CD14-positive monocyte (primary cell): ENCODE measurements at regions not wholly inside any gene's neighbourhood (a gene's known extent, or its start where the extent isn't known, plus 50 kb on each side); places are given as distances from the start of the nearest gene placed in this dataset.
A peak's percentile ranks its signal among the peaks of the same experiment; 100 is the strongest.

Source experiments
- DNase-seq, 3 donors: peaks; one replicate each; pipeline ENCODE4 v3.0.0-alpha.2; 2011 to 2022
- H2AFZ ChIP-seq: 2 replicates; pipeline ENCODE4 v1.6.0; 2012; ENCODE audit warnings: mild to moderate bottlenecking, low read depth, low read length, inconsistent platforms; ENCODE audit not compliant: insufficient read depth, poor library complexity, severe bottlenecking
- H3K27ac ChIP-seq, 2 donors: 1 replicate in 1 of 2; 2 replicates in 1 of 2; pipeline ENCODE4 v1.5.1; 2012 to 2013; ENCODE audit warnings: low read length in 2 of 2, control low read depth in 1 of 2, inconsistent platforms in 1 of 2, low read depth in 1 of 2, mild to moderate bottlenecking in 1 of 2
- H3K27me3 ChIP-seq, 2 donors: one replicate each; pipeline versions ENCODE4 v1.6.0 to v1.6.1; 2011 to 2013; ENCODE audit warnings: low read length in 2 of 2; ENCODE audit not compliant: control insufficient read depth in 2 of 2, insufficient read depth in 2 of 2
- H3K36me3 ChIP-seq, 2 donors: replicated peaks in 1 of 2; 1 replicate in 1 of 2; 2 replicates in 1 of 2; pipeline versions ENCODE4 v1.5.1 to v1.6.1; 2012 to 2013; ENCODE audit warnings: low read length in 2 of 2, control low read depth in 1 of 2, inconsistent platforms in 1 of 2, mild to moderate bottlenecking in 1 of 2; ENCODE audit not compliant: insufficient read depth in 2 of 2, control insufficient read depth in 1 of 2
- H3K4me1 ChIP-seq, 2 donors: 1 replicate in 1 of 2; 2 replicates in 1 of 2; pipeline versions ENCODE4 v1.5.1 to v1.6.1; 2012 to 2013; ENCODE audit warnings: low read length in 2 of 2, control low read depth in 1 of 2, inconsistent platforms in 1 of 2, mild to moderate bottlenecking in 1 of 2, moderate library complexity in 1 of 2; ENCODE audit not compliant: insufficient read depth in 2 of 2, control insufficient read depth in 1 of 2
- H3K4me2 ChIP-seq: replicated peaks from 2 replicates; pipeline ENCODE3; 2012; ENCODE audit warnings: low read length, moderate library complexity, mild to moderate bottlenecking; ENCODE audit not compliant: poor library complexity, severe bottlenecking; ENCODE audit errors: extremely low read depth
- H3K4me3 ChIP-seq, 3 experiments: fragments of 200-600 bp in 1 of 3; sonication (generic) in 1 of 3; replicated peaks in 1 of 3; 1 replicate in 2 of 3; 2 replicates in 1 of 3; pipeline ENCODE4 v1.5.1; 2011 to 2013; ENCODE audit warnings: low read length in 3 of 3, mild to moderate bottlenecking in 3 of 3, control low read depth in 2 of 3, low read depth in 2 of 3, inconsistent platforms in 1 of 3, moderate library complexity in 1 of 3
- H3K79me2 ChIP-seq: 2 replicates; pipeline ENCODE4 v1.6.0; 2012; ENCODE audit warnings: mild to moderate bottlenecking, control low read depth, inconsistent platforms, low read length, moderate library complexity; ENCODE audit not compliant: insufficient read depth
- H3K9ac ChIP-seq: 2 replicates; pipeline ENCODE4 v1.6.0; 2017; ENCODE audit warnings: low read length, mild to moderate bottlenecking; ENCODE audit not compliant: insufficient read depth, poor library complexity, severe bottlenecking
- H3K9me3 ChIP-seq, 2 donors: replicated peaks in 1 of 2; 1 replicate in 1 of 2; 2 replicates in 1 of 2; pipeline versions ENCODE4 v1.5.1 to v1.6.1; 2012 to 2013; ENCODE audit warnings: low read length in 2 of 2, control low read depth in 1 of 2; ENCODE audit not compliant: control insufficient read depth in 1 of 2, insufficient read depth in 1 of 2
- H4K20me1 ChIP-seq: 2 replicates; pipeline ENCODE4 v1.6.0; 2012; ENCODE audit warnings: mild to moderate bottlenecking, low read length, control low read depth, moderate library complexity; ENCODE audit not compliant: insufficient read depth
- H3K27ac Mint-ChIP-seq, 7 donors: one replicate each; pipeline ENCODE4 v1.8.0; 2020; ENCODE audit warnings: mild to moderate bottlenecking in 7 of 7, mixed read lengths in 7 of 7, moderate library complexity in 6 of 7, inconsistent platforms in 2 of 7
- H3K27me3 Mint-ChIP-seq, 3 donors: one replicate each; pipeline ENCODE4 v1.8.0; 2021 to 2022; ENCODE audit warnings: low read depth in 3 of 3, mild to moderate bottlenecking in 3 of 3, mixed read lengths in 3 of 3, moderate library complexity in 3 of 3, inconsistent platforms in 1 of 3
- H3K36me3 Mint-ChIP-seq, 2 donors: one replicate each; pipeline ENCODE4 v1.8.0; 2020; ENCODE audit warnings: mixed read lengths in 2 of 2, inconsistent platforms in 1 of 2, mild to moderate bottlenecking in 1 of 2
- H3K4me1 Mint-ChIP-seq: one replicate; pipeline ENCODE4 v1.8.0; 2020; ENCODE audit warnings: mild to moderate bottlenecking, mixed read lengths
- H3K4me3 Mint-ChIP-seq, 2 donors: one replicate each; pipeline ENCODE4 v1.8.0; 2020; ENCODE audit warnings: mild to moderate bottlenecking in 2 of 2, mixed read lengths in 2 of 2, moderate library complexity in 1 of 2
- H3K9me3 Mint-ChIP-seq, 7 donors: one replicate each; pipeline ENCODE4 v1.8.0; 2020 to 2022; ENCODE audit warnings: mixed read lengths in 7 of 7, mild to moderate bottlenecking in 6 of 7, moderate library complexity in 6 of 7, inconsistent platforms in 2 of 7
- CTCF ChIP-seq: fragments of 200-600 bp; IDR thresholded peaks from one replicate; pipeline ENCODE4 v1.8.0; 2022; ENCODE audit warnings: antibody characterized with exemption, mild to moderate bottlenecking
- WGBS: methylation state at CpG from one replicate; pipeline ENCODE4 v1.1.5; 2013; ENCODE audit warnings: missing lambda C conversion rate; ENCODE audit not compliant: insufficient coverage; 5-methylcytosine and 5-hydroxymethylcytosine counted together
- intact Hi-C, 2 donors: fragments of 100-400 bp; cut with micrococcal nuclease; formaldehyde crosslinking; loops; one replicate each; pipeline versions ENCODE4 v1.15.0 to v1.15.1; 2023

DNA sequence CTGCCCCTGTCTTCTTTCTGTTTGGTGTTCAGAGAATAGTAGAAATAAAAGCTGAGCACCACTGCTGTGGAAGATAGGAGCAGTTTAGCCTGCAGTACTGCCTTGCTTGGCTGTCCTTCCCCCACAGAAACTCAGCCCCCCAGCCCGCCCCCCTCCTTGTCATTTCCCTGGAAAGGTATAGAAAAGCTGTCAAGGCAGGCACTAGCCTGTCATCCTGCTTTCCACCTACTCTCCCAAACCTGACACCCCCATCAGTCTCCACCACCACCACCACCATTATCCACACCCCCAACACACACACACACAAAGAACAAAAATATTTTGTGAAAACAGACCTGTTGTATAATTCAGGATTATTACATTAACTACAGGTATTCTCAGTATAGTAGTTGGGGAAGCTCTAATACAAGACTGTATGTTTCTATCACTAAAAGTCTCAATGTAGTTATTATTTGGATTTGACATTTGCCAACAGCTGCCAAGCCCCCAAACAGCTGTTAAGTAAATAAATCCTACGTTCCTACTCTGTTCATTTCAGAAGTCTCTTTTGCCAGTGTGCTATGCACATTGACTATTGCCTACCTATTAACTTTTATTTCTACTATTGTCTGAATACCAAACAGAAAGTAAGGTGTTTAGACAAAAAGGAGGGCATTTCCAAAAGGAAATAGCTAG lies 128.8 kb downstream of the CYB561 start:
- no peak for DNase-seq
- H3K27ac Mint-ChIP-seq: peak overlapping the region in 1 of 7 donors; percentile 15
- Histone ChIP-seq H3K36me3 (peaks cover 2 to 18% of the 10 kb centered on the region in 2 donors), H3K9ac (no peak overlapping the region), H3K4me1 (no peaks in the 10 kb centered on the region), H3K4me3 (no peak overlapping the region), H3K27me3 (no peaks in the 10 kb centered on the region), H3K9me3 (no peaks in the 10 kb centered on the region), H2AFZ (no peak overlapping the region), H4K20me1 (no peaks in the 10 kb centered on the region), H3K27ac (no peak overlapping the region), H3K4me2 (no peak overlapping the region), H3K79me2 (no peaks in the 10 kb centered on the region)
- H3K4me3 Mint-ChIP-seq: no peak overlapping the region
- no peak for TF ChIP-seq CTCF
- intact Hi-C loops: no loop called here
- no peaks in the 10 kb centered on the region for H3K27me3 Mint-ChIP-seq
- peaks cover 18 to 25% of the 10 kb centered on the region in 2 donors for H3K36me3 Mint-ChIP-seq
- WGBS: 100% methylated on average over 1 of the region's 2 CpGs
- peaks cover 0 to 2% (median 0%) of the 10 kb centered on the region in 7 donors for H3K9me3 Mint-ChIP-seq
- H3K4me1 Mint-ChIP-seq: no peaks in the 10 kb centered on the region

- H3K27ac ChIP-seq: no peak overlapping the region
- H4K20me1 ChIP-seq: no peaks in the 10 kb centered on the region
- peaks cover 0 to 3% of the 10 kb centered on the region in 2 donors for H3K36me3 Mint-ChIP-seq
- H3K36me3 ChIP-seq: peaks cover 0 to 2% of the 10 kb centered on the region in 2 donors
- no peaks in the 10 kb centered on the region for H3K9me3 Mint-ChIP-seq
- no peak overlapping the region for H3K4me2 ChIP-seq
- TF ChIP-seq CTCF: no peak
- intact Hi-C loops: no loop called here
- H3K27me3 Mint-ChIP-seq: no peaks in the 10 kb centered on the region
- WGBS: no CpG with 5 or more reads among the region's 4 CpGs
- H3K79me2 ChIP-seq: no peaks in the 10 kb centered on the region
- no peak overlapping the region for H3K4me3 Mint-ChIP-seq
- no peak overlapping the region for H3K9ac ChIP-seq
- no peaks in the 10 kb centered on the region for H3K4me1 Mint-ChIP-seq
- H3K4me3 ChIP-seq: no peak overlapping the region
- DNase-seq: no peak
- H3K27me3 ChIP-seq: no peaks in the 10 kb centered on the region
- H3K4me1 ChIP-seq: no peaks in the 10 kb centered on the region
- no peak overlapping the region for H2AFZ ChIP-seq
- no peak overlapping the region for H3K27ac Mint-ChIP-seq
- no peaks in the 10 kb centered on the region for H3K9me3 ChIP-seq
Measured at GRCh38 chr17:63325808-63326207, 120.3 kb downstream of the CYB561 start.
